HepG2 (cell line): ENCODE measurements at regions not wholly inside any gene's neighbourhood (a gene's known extent, or its start where the extent isn't known, plus 50 kb on each side); places are given as distances from the start of the nearest gene placed in this dataset.

ENCODE experiments used
- ATAC-seq: fragments of 200-7000 bp; cut with Tn5 transposase; 3 replicates; pipeline ENCODE4 v1.9.1; 2020; ENCODE audit warnings: mild to moderate bottlenecking, moderate library complexity
- BruUV-seq: library from RNA; stranded (reverse); fragments of 400-500 nt; replicated peaks from 2 replicates; lab custom pipeline; 2021; lab: Mats Ljungman, UMichigan
- CTCF ChIA-PET: fragments of 300-600 bp; formaldehyde crosslinking; extraction: SDS; loops from one replicate; lab custom pipeline; 2021; ENCODE audit warnings: low total read pairs, inconsistent platforms, low intra/inter-chr PET ratio; lab: Yijun Ruan, JAX
- POLR2A ChIA-PET: fragments of 350-600 bp; sonication (Branson Sonifier 250); formaldehyde crosslinking; loops from one replicate; lab custom pipeline; 2020; ENCODE audit warnings: antibody characterized with exemption, inconsistent platforms; lab: Yijun Ruan, JAX
- DNase-seq: peaks from one replicate; pipeline ENCODE4 v3.0.0-alpha.2; 2015; ENCODE audit warnings: low spot score
- FAIRE-seq: peaks from 3 replicates; lab custom pipeline; 2011; peaks lifted over from hg19 to GRCh38; lab: Jason Lieb, UNC
- H2AFZ ChIP-seq: one replicate; pipeline ENCODE4 v1.6.1; 2011; ENCODE audit warnings: low read length, inconsistent platforms
- H3K27ac ChIP-seq: fragments of 300-600 bp; 3 replicates; pipeline ENCODE4 v1.8.0; 2011; ENCODE audit warnings: mixed run types, mild to moderate bottlenecking, mixed read lengths, low read length, inconsistent platforms; ENCODE audit not compliant: insufficient read depth; ENCODE audit errors: extremely low read length
- H3K27me3 ChIP-seq, 2 experiments: fragments of 200-600 bp in 1 of 2; 2 replicates in 1 of 2; 3 replicates in 1 of 2; pipeline versions ENCODE4 v1.6.0 to v1.8.0; 2011; ENCODE audit warnings: low read length in 2 of 2, mild to moderate bottlenecking in 2 of 2, moderate library complexity in 2 of 2, inconsistent platforms in 1 of 2; ENCODE audit not compliant: insufficient read depth in 2 of 2, control insufficient read depth in 1 of 2
- H3K36me3 ChIP-seq, 2 experiments: fragments of 200-600 bp in 1 of 2; replicated peaks in 1 of 2; 2 replicates in 1 of 2; 3 replicates in 1 of 2; pipeline versions ENCODE4 v1.5.1 to v1.8.0; 2011; ENCODE audit warnings: low read length in 2 of 2, inconsistent platforms in 1 of 2; ENCODE audit not compliant: insufficient read depth in 2 of 2, control insufficient read depth in 1 of 2
- H3K4me1 ChIP-seq: 2 replicates; pipeline ENCODE4 v1.5.1; 2012; ENCODE audit warnings: low read length, inconsistent platforms; ENCODE audit not compliant: insufficient read depth
- H3K4me2 ChIP-seq: 2 replicates; pipeline ENCODE4 v1.6.0; 2011; ENCODE audit warnings: low read depth, low read length, inconsistent platforms
- H3K4me3 ChIP-seq, 3 experiments: fragments of 200-600 bp in 1 of 3; sonication (generic), shearing (Covaris generic) in 1 of 3; replicated peaks in 1 of 3; 2 replicates each; pipeline ENCODE4 v1.5.1; 2011 to 2016; ENCODE audit warnings: low read length in 3 of 3, inconsistent platforms in 2 of 3, low read depth in 2 of 3, mild to moderate bottlenecking in 2 of 3, control low read depth in 1 of 3, mixed read lengths in 1 of 3; ENCODE audit not compliant: insufficient read depth in 1 of 3
- H3K79me2 ChIP-seq: one replicate; pipeline ENCODE4 v1.6.1; 2011; ENCODE audit warnings: low read length, inconsistent platforms; ENCODE audit not compliant: insufficient read depth
- H3K9ac ChIP-seq: 2 replicates; pipeline ENCODE4 v1.6.0; 2011; ENCODE audit warnings: mild to moderate bottlenecking, low read depth, low read length, inconsistent platforms; ENCODE audit not compliant: insufficient read depth
- H3K9me3 ChIP-seq: 2 replicates; pipeline ENCODE4 v1.5.1; 2012; ENCODE audit warnings: mild to moderate bottlenecking, low read length
- H4K20me1 ChIP-seq: 2 replicates; pipeline ENCODE4 v1.6.0; 2011; ENCODE audit warnings: inconsistent platforms, mild to moderate bottlenecking, low read length, moderate library complexity; ENCODE audit not compliant: insufficient read depth
- HNF4A ChIP-seq: sonication (generic); formaldehyde crosslinking; IDR thresholded peaks from 2 replicates; pipeline ENCODE4 v1.4.0; 2020; ENCODE audit warnings: missing genetic modification reagents
- TSC22D2 ChIP-seq: sonication (generic); formaldehyde crosslinking; IDR thresholded peaks from 2 replicates; pipeline ENCODE4 v1.5.1; 2020; ENCODE audit warnings: missing genetic modification reagents, mild to moderate bottlenecking, borderline replicate concordance
- ZFAT ChIP-seq: sonication (generic); formaldehyde crosslinking; conservative IDR thresholded peaks from 2 replicates; pipeline ENCODE4 v1.8.1; 2023; ENCODE audit warnings: missing genetic modification reagents, inconsistent platforms
- ZNF12 ChIP-seq: sonication (generic); formaldehyde crosslinking; IDR thresholded peaks from 2 replicates; pipeline ENCODE4 v1.5.0; 2020; ENCODE audit warnings: missing genetic modification reagents
- ZNF619 ChIP-seq: sonication (generic); formaldehyde crosslinking; IDR thresholded peaks from 2 replicates; pipeline ENCODE4 v1.4.0; 2020; ENCODE audit warnings: mild to moderate bottlenecking, missing genetic modification reagents
- ZZZ3 ChIP-seq: sonication (generic); formaldehyde crosslinking; IDR thresholded peaks from 2 replicates; pipeline ENCODE4 v1.4.0; 2020; ENCODE audit warnings: missing genetic modification reagents, mild to moderate bottlenecking, borderline replicate concordance
- WGBS: methylation state at CpG from one replicate; pipeline ENCODE4 v1.1.6; 2017; ENCODE audit warnings: low lambda C conversion rate; 5-methylcytosine and 5-hydroxymethylcytosine counted together
- in situ Hi-C: cut with HindIII; loops from 2 replicates; pipeline ENCODE4 v1.10.0; 2017; ENCODE audit warnings: low pct_unique_long_range_greater_than_20kb; ENCODE audit not compliant: extremely low pct_ligation_motif_present
- intact Hi-C: fragments of 100-400 bp; cut with micrococcal nuclease; formaldehyde crosslinking; loops from one replicate; pipeline ENCODE4 v1.10.0; 2022; ENCODE audit not compliant: unreplicated experiment

DNA sequence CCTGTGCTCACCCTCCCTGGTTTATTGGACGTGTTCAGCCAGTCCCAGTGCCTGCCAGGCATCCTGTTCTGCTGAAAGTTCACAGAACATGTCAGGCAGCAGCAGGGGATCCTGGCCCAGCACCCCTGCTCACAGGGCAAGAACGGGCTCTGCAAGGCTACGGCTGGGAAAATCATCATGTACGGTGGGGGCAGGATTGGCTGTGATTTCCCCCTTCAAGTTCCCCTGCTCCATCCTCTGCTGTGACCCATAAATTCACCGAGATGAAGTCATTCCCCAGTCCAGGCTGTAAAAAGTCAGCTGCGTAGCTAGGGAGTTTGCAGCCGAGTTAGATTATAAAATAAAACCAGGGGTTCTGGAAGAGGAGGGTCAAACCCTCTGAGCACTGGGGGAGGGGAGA, 484.1 kb upstream of the ZMIZ1 start:
- H3K36me3 ChIP-seq = no peaks in the 10 kb centered on the region
- H2AFZ ChIP-seq = no peak overlapping the region
- POLR2A ChIA-PET = no interaction called here
- in situ Hi-C loops = no loop called here
- H3K9ac ChIP-seq = no peak overlapping the region
- DNase-seq (no peak), ATAC-seq (no peak), FAIRE-seq (no peak)
- CTCF ChIA-PET = no interaction called here
- H4K20me1 ChIP-seq = no peaks in the 10 kb centered on the region
- no peak overlapping the region for H3K4me2 ChIP-seq
- H3K4me3 ChIP-seq = no peak overlapping the region
- no peaks in the 10 kb centered on the region for H3K79me2 ChIP-seq
- TF ChIP-seq ZFAT (CRISPR knock-in tag) (no peak), TSC22D2 (CRISPR knock-in tag) (no peak), ZNF12 (no peak), ZZZ3 (CRISPR knock-in tag) (no peak)
- no peaks in the 10 kb centered on the region for H3K9me3 ChIP-seq
- H3K27ac ChIP-seq = no peak overlapping the region
- WGBS = 68% methylated on average over 6 of the region's 7 CpGs
- intact Hi-C loops = loop anchor here (10.0 kb wide), 1 partner anchor 280 kb away; no protein-coding TSS in a partner anchor
- H3K4me1 ChIP-seq = peaks cover 83% of the 10 kb centered on the region
- H3K27me3 ChIP-seq = no peaks in the 10 kb centered on the region
- no TSS peak for BruUV-seq

- no peaks in the 10 kb centered on the region for H3K9me3 ChIP-seq
- H3K9ac ChIP-seq = no peak overlapping the region
- no peaks in the 10 kb centered on the region for H3K36me3 ChIP-seq
- intact Hi-C loops (loop anchor here (10.0 kb wide), 1 partner anchor 281 kb away; no protein-coding TSS in a partner anchor), in situ Hi-C loops (no loop called here)
- BruUV-seq = no TSS peak
- DNase-seq = no peak
- H4K20me1 ChIP-seq = no peaks in the 10 kb centered on the region
- H3K4me3 ChIP-seq = no peak overlapping the region
- peaks cover 82% of the 10 kb centered on the region for H3K4me1 ChIP-seq
- peak; percentile 18 for FAIRE-seq
- TF ChIP-seq ZNF619 (CRISPR knock-in tag) (no peak), HNF4A (CRISPR knock-in tag) (peak; percentile 24)
- no peaks in the 10 kb centered on the region for H3K79me2 ChIP-seq
- POLR2A ChIA-PET = no interaction called here
- H3K4me2 ChIP-seq = no peak overlapping the region
- no peaks in the 10 kb centered on the region for H3K27me3 ChIP-seq
- WGBS = 76% methylated on average over 4 of the region's 4 CpGs
- H2AFZ ChIP-seq = no peak overlapping the region
- no peak for ATAC-seq
- no peak overlapping the region for H3K27ac ChIP-seq
- CTCF ChIA-PET = no interaction called here
Measured at GRCh38 chr10:78585952-78586351, 482.8 kb upstream of the ZMIZ1 start.
